Inferior parietal cortex (tissue), 1 donor: ENCODE measurements at regions not wholly inside any gene's neighbourhood (a gene's known extent, or its start where the extent isn't known, plus 50 kb on each side); places are given as distances from the start of the nearest gene placed in this dataset.
"Not testable (repeated sequence)": the region's sequence is repeated elsewhere in the genome, so short reads cannot be mapped to it uniquely, and the experiment has no call there.

Experiments used
- DNase-seq: peaks from one replicate; pipeline ENCODE4 v3.0.0-alpha.2; 2016; ENCODE audit errors: extremely low spot score

- DNase-seq = no peak
These were observed 225.2 kb downstream of the KTN1 start for GRCh38 chr14:55805250-55805649.

DNA sequence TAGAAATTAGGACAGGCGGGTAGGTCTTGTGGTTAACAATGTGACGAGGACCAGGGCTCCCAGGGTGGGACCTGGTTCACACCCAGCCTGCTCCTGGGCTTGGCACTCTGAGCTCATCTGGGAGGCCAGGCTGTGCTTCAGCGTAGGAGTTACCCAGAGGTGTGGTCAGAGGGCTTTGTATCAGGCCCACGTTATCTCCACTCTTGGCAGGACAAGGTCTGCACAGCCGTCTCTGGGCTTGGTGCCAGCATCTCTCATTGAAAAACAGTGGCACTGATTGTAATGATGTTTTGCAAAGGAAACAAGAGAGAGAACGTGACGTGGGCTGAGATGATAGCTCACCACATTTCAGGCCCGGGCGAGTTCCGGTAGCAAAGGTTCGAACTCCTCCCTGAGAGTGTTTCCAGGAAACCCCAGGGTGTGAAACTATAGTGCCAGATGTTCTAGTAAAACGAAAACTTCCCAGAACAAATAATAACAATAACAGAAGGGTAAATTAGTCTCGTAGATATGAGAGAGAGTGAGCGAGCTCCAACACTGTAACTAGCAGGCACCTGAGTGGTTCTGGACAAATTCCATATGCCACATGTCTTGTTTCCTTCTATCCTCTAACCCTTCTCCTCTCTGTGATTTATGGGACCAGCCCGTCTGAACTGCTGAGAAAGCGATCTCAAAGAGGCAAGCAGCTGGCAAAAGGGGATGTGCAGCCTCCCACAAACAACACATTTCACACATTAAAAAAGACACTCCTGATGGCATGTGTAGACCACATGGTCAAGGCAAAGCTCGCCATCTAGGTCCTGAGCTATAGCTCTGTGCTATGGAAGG lies 227.3 kb downstream of the KTN1 start:
- peak; percentile 17 for DNase-seq

DNA sequence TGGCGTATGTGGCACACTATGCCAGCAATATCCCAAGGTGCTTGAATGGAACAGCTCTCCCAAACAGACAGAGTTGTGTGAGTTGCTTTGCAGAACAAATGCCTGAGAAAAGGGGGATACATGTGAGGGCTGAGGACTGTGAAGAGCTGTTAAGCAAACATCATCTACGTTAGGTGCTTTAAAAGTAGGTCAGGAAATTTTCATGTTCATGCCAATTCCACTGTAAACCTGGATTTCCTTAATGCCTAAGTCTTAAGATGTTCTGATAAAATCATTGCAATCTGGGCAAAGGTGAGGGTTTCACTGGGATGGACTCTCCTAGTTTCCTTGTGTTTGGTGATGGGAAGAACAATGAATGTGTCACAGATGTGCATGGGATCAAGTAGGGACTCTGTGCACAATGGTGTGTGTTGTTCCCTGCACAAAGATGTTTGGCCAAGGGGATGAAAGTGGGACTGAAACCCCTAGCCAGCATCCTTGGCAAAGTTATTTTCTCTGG lies 227.9 kb downstream of the KTN1 start:
- DNase-seq = no peak

DNA sequence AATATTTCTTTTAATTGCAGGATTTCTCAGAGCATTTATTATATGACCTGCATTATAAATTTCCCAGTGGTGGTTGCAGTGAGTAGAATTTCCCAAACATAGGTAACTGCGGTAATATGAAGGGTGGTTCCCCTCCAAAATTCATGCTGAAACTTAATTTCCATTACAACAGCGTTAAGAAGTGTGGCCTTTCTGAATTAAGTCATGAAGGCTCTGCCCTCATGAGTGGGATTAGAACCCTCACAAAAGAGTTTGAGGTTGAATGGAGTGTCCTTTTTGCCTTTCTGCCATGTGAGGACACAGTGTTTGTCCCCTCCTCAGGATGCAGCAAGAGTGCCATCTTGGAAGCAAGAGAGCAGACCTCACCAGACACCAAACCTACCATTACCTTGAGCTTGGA lies 233.6 kb downstream of the KTN1 start:
- no peak for DNase-seq

- DNase-seq = no peak
These were observed 234.1 kb downstream of the KTN1 start for GRCh38 chr14:55814064-55814463.

DNA sequence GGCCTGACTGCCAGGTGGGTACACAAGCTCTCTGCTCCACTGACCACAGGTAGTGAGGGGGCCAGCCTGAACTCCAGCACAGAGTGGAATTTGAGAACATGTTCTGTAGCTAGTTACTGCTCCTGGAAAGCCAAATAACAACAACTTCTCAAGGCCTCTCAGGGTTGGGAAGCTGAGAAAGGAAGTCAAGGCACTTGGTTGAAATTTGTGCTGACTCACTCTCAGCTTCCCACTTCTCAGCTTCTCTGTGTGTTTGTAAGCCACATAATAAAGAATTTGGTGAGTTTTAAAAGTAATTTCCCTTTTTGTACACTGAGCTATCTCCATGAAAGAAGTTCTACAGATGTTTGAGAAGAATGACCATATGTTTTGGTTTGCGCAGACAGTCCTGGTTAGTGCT lies 234.9 kb downstream of the KTN1 start:
- DNase-seq = no peak

DNA sequence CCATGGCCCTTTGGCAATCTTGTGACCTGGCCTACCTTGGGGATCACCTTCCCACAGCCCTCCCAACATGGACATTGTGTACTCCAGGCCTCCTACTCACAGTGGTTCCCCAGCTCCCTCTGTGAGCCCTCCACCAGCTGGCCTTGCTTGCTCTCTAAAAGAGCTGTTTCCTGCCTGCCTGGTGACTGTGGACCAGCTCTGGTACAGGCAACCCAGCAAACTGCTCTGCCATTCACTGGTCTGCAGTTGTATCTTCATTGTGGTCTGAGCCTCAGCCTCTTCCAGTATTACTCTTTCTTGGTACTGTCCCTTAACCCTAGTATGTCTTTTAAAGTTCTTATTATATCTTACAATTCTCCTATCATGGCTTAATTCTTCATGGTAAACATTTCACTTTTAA lies 236.2 kb downstream of the KTN1 start:
- DNase-seq = no peak

DNA sequence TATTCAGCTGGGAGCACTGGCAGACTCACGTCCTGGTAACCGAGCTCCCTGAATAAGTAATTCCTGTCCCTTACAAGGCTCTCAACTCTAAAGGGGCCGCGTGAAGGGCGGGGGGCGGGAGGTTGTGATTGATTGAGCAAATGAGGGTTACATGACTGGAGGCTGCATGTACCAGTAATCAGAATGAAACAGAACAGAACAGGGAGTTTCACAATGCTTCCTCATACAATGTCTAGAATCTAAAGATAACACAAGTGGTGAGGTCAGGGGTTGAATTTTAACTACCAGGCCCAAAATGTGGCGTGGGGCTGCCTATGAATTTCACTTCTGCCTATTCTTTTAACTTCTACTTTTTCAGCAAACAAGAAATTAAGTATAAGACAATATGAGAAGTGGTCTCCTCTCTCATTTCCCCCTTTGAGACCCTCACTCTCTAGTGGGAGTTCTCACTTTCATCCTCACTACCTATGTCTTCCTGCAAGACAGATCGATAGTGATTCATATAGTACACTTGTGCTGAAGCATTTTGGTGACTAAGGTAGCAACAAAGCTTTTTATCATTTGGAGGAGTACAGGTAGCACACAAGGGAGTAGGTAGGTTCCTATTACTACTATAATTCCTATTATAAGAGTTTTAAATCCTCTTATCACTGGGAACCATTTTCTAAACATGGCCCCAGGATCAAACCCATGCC lies 239.8 kb downstream of the KTN1 start:
- no peak for DNase-seq

GRCh38 chr14:55822906-55823305 lies 242.9 kb downstream of the KTN1 start:
- DNase-seq = no peak

- DNase-seq = no peak
These were observed 252.3 kb downstream of the KTN1 start for GRCh38 chr14:55832122-55832911.

DNA sequence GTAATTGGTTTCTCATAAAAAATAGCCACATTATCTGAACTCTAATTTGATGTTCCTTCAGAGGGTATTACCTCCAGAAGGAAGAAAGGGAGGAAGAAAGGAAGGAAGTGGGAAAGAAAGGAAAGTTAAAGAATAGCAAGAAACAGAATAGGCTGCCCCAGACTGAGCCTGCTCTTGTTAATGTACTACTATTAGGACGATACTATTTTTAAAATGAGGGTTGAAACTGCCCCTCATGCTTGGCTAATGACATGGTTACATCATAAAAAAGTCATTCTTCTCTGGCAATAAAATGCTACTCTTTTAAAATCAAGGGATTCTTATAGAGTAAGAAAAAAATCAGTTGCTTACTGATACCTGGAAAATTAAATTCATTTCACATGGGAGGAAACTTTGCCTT lies 253.0 kb downstream of the KTN1 start:
- DNase-seq = no peak

DNA sequence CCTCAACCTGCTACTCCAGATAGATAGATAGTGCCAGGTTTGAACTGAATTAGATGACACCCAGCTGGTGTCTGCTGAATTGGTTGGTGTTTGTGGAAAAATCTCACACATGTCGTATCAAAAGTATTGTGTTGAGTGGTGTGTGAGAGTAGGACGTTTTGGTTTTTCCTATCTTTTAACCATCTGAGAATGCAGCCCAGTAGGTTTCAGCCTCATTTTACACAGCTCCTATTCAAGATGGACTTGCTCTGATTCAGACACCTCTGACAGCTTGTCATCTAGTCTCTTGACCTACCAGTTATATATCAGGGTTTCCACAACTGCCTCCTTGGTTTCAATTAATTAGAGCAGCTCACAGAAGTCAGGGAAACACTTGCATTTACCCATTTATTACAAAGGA lies 254.4 kb downstream of the KTN1 start:
- DNase-seq = no peak

- DNase-seq = no peak
These were observed 256.0 kb downstream of the KTN1 start for GRCh38 chr14:55835985-55836384.

- no peak for DNase-seq
These were observed 257.5 kb downstream of the KTN1 start for GRCh38 chr14:55837467-55837866.

- DNase-seq = no peak
These were observed 258.6 kb downstream of the KTN1 start for GRCh38 chr14:55838529-55839052.

DNA sequence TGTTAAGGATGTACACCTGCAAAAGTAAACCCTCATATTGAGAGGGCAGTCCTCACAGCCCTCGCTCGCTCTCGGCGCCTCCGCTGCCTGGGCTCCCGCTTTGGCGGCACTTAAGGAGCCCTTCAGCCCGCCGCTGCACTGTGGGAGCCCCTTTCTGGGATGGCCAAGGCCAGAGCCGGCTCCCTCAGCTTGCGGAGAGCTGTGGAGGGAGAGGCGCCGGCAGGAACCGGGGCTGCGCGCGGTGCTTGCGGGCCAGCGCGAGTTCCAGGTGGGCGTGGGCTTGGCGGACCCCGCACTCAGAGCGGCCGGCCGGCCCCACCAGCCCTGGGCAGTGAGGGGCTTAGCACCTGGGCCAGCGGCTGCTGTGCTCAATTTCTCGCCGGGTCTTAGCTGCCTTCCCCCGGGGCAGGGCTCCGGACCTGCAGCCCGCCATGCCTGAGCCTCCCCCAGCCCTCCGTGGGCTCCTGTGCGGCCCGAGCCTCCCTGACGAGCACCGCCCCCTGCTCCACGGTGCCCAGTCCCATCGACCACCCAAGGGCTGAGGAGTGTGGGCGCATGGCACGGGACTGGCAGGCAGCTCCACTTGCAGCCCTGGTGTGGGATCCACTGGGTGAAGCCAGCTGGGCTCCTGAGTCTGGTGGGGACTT lies 259.4 kb downstream of the KTN1 start:
- DNase-seq = not testable (repeated sequence)

DNA sequence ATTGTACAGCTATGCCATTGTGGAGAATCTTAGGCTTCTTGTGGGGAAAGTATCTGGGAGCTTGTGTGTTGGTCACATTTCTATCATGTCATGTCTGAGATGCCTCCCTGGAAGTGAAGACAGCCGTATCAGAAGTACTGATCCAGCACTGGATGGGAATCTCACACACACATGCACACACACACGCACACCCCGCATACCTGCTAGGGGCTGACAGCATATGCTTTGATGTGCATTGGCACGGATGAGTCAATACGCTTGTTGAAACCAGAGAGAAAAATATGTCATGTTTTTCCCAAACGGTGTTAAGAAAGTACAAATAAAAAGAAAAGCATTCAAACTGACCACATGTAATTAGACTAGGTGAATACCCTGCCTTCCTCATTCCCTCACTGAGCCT lies 260.8 kb downstream of the KTN1 start:
- DNase-seq = no peak

GRCh38 chr14:55841625-55842024 lies 261.6 kb downstream of the KTN1 start:
- no peak for DNase-seq

GRCh38 chr14:55843718-55844403 lies 263.9 kb downstream of the KTN1 start:
- DNase-seq = no peak

GRCh38 chr14:55845963-55846825 lies 266.2 kb downstream of the KTN1 start:
- DNase-seq = no peak
